ENCODE measurements at regions not wholly inside any gene's neighbourhood (a gene's known extent, or its start where the extent isn't known, plus 50 kb on each side); places are given as distances from the start of the nearest gene placed in this dataset.

- DNase-seq (ENCODE audit: low read depth in 4 of 4, low spot score in 3 of 4) = no peak
These were observed 89.1 kb downstream of the B3GNT2 start for GRCh38 chr2:62284980-62285379.

GRCh38 chr2:62284471-62284870 is 88.6 kb downstream of the B3GNT2 start:
- no peak for DNase-seq (ENCODE audit: low read depth in 4 of 4, low spot score in 3 of 4)

- DNase-seq (ENCODE audit: low read depth in 4 of 4, low spot score in 3 of 4) = no peak
These were observed 87.2 kb downstream of the B3GNT2 start for GRCh38 chr2:62283147-62283546.

- DNase-seq (ENCODE audit: low read depth in 4 of 4, low spot score in 3 of 4) = no peak
These were observed 85.7 kb downstream of the B3GNT2 start for GRCh38 chr2:62281663-62282062.

GRCh38 chr2:62277688-62278087 is 81.8 kb downstream of the B3GNT2 start:
- DNase-seq (ENCODE audit: low read depth in 4 of 4, low spot score in 3 of 4) = no peak
